ENCODE measurements at regions not wholly inside any gene's neighbourhood (a gene's known extent, or its start where the extent isn't known, plus 50 kb on each side); places are given as distances from the start of the nearest gene placed in this dataset.

DNA sequence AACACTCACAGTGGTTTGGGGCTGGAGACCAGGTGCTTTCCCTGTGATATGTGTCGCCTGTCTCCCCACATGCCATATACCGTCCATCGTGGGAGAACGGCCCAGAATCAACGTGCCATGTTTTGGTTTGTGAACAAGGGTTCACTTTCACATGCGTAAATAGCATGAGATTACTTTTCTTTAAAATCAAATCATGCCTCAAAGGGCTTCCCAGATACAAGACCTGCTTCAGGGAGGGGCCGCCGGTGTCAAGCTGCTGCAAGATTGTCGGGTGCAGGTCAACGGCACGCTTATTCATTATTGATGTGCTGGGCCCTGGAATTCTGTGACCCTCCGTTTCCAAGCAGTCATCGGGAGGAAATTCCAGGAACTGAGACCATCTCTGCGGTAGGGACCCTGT is 145.2 kb upstream of the RTL1 start:
- DNase-seq = no peak

DNA sequence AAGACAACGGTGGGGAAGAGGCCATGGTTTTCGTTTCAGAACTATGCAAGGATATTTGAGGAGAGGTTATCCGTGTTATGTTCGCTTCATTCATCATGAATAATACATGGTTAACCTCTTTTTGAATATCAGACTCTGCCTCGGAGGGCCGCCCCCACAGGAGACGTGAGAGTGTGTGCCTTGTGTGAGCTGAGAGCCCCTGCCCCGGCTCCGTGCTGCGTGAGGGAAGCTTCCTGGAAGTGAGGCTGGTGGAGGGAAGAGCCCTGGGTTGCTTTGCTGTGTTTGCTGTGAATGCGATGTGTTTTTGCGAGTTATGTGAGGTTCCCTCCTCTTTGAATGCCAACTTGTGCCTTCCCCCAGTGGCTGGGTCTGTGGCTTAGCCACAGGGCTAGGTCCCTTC is 146.0 kb upstream of the RTL1 start:
- no peak for DNase-seq

DNA sequence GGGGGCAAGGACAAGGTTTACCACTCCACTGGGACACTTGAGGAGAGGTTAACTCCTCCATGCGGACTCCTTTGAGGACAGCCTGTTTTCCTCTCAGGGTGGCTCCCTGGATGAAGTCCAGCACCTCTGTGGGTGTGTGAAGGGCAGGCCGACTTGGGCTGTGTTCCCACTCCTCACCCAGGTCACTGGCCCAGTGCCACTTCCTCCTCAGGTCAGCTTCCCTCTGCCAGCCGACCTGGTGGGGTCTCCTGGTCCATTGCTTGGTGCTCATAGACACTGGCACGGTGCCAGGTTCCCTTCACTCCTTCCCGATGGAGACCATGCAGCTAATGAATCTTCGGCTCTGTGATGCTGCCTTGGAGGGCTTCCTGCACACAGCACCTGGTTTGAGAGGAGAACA is 146.4 kb upstream of the RTL1 start:
- DNase-seq = no peak

DNA sequence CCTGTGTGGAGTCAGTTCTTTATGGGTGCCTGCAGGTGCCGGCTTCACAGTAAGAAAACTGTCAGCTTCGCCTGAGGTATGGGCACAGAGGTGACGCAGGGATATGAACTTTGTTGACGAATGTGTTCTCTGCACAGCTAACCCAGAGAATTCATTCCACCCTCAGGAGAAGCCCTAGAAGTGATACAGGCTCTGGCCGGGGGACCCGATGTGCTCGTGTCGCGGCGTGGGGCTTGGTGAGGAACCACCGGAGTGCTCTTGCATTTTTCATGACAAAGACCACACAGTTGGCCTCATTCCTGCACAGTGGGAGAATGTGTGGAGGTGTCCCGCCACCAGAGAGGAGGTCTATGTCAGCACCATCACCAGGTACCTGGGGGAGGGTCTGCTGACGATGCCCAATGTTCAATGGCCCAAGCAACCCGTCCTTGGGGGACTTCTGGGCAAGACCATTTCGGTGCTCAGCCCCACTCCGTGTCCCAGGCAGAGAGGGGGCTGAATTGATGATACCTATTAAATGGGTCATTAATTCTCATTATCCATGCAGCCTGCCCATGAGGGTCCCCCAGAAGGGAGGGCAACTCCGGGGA is 147.5 kb upstream of the RTL1 start:
- DNase-seq = no peak

DNA sequence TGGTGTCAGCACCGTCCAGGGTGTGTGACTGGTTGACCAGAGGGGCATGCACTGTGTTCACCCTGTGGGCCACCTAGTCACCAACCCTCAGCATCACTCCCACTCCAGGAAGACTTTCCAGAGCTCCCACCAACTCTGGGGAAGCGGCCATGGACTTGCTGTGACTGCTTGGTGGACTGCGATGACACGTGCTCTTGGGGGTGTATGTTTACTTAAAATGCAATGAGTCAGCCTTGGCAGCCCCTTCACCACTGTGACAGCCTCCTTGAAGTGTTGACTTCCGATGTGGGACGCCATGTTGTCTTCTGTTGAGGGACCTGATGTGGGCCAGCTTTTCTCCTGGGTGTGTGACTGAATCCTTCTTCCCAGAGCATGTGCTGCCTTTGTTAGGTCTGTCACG is 151.1 kb upstream of the RTL1 start:
- DNase-seq = no peak

DNA sequence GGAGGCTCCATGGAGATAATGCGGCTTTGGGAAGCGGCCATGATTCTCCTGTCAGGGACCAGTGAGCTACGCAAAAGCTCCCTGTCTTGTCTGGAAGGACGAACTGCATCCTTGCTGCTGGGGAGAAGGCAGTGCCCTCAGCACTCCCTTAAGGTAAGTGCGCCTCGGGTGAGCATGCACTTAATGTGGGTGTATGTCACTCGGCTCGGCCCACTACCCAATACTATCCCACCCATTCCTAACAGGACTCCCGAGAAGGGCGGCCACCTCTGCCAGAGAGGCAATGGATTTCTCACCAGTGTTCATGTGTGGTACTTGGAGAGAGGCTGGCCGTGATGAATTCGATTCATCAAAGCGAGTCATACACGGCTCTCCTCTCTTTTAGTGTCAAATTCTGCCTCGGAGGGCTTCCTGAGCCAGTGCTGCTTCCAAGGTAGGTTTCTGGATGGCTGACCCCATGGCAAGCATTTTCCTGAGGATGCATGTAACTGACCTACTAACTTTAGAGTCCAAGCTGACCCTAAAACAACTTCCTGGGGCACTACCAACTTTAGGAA is 151.7 kb upstream of the RTL1 start:
- DNase-seq = no peak

- DNase-seq = no peak
Measured at GRCh38 chr14:101055776-101056374, 152.4 kb upstream of the RTL1 start.

DNA sequence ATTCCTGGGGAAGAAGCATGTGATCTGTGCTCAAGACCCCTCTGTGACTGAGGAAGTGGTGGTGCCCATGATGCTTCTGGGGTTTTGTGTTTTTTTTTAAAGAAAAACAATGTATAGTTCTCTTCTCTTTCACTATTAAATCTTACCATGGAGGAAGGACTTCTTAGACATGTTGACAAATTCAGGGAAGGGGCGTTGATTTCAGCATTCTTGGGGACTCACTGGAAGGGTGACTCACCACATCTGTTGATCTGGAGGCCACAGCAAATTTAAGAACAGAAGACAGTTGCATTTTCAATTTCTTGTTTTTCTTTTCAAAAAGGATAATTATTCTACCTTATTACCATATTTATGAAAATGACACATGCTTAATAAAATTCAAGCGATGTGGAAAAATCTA is 152.9 kb upstream of the RTL1 start:
- no peak for DNase-seq

DNA sequence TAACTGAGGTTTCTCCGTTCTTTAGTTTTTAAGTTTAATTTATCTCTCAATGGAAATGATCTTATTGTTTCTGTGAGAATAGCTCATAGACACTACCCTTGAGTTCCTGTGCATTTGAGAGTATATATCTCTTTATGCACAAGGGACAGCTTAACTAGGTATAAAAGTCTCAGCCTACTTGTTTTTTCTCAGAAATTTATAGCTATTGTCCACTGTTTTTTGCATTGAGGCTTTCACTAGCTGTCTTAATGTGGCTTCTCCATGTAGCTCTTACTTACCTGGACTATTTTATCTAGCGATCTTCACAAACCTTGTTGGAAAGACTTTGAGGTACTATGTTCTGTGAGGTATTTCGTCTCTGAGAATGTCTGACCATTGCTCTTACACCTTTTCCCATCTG is 153.9 kb upstream of the RTL1 start:
- DNase-seq = no peak

DNA sequence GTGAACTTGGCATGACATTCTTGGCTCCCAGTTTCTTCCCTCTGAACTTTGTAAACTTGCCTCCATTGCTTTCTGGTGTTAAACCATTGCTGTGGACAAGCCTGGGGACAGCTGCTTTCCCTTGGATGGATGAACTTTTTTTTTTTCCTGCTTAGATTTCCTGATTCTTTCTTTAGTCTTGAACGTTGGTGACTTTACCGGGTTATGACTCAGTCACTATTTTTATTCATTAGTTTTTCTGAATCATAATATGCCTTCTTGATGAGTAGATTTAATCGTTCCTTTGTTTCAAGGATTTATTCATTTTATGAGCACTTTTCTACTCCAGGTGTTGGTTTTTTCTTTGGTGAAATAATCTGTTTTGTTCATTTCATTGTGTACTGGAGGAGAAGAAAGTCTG is 155.0 kb upstream of the RTL1 start:
- no peak for DNase-seq

- DNase-seq = no peak
Measured at GRCh38 chr14:101060171-101060601, 156.7 kb upstream of the RTL1 start.

GRCh38 chr14:101061411-101062064 is 158.0 kb upstream of the RTL1 start:
- no peak for DNase-seq

DNA sequence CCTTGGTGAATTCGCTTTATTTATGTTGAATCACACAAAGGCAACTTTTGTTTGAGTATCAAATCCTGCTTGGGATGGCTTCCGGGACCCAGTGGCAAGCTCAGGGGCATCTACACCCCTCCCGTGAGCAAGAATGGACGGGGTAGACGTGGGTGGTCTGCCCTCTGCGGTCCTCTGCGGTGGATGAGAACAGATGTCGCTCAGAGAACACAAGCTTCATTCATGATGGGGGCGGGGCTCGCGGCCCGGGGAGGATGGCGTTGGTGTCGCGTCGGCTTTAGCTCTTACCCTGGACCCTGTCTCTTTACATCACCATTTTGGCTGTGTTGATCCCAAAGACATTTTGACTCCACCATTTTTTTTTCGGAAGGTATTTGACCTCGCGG is 158.5 kb upstream of the RTL1 start:
- DNase-seq = no peak

- no peak for DNase-seq
Measured at GRCh38 chr14:101062601-101063000, 159.1 kb upstream of the RTL1 start.

DNA sequence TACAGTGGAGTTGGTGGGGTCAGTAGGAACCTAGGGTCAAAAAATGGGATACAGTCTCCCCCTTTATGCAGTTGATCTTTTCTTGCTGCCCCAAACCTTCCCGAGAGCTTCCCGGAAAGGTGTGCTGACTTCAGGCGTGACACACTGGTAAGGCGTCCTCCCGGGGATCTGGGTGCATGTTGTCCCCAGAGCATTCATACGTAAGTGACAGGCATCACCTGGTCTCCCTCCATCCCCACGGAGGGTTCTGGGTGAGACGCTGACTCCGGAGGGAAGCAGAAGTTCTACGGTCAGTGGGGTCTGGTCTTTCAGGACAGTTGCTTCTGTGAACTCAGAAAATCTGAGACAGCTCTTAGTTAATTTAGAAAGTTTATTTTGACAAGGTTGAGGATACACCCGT is 159.6 kb upstream of the RTL1 start:
- no peak for DNase-seq

- DNase-seq = no peak
Measured at GRCh38 chr14:101064121-101064661, 160.7 kb upstream of the RTL1 start.

GRCh38 chr14:101064718-101065117 is 161.2 kb upstream of the RTL1 start:
- no peak for DNase-seq

DNA sequence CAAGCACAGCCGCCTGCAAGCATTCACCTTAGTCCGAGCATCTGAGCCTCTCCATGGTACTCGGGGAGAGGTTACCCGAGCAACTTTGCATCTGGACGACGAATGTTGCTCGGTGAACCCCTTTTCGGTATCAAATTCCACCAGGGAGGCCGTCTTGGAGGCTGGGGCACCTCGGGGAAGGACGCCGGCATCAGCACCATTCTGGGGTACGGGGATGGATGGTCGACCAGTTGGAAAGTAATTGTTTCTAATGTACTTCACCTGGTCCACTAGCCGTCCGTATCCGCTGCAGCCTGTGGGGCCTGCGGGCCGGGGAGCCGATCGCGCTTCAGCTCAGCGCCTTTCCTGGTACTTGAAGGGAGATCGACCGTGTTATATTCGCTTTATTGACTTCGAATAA is 161.7 kb upstream of the RTL1 start:
- no peak for DNase-seq

GRCh38 chr14:101065696-101066694 is 162.5 kb upstream of the RTL1 start:
- DNase-seq = no peak

DNA sequence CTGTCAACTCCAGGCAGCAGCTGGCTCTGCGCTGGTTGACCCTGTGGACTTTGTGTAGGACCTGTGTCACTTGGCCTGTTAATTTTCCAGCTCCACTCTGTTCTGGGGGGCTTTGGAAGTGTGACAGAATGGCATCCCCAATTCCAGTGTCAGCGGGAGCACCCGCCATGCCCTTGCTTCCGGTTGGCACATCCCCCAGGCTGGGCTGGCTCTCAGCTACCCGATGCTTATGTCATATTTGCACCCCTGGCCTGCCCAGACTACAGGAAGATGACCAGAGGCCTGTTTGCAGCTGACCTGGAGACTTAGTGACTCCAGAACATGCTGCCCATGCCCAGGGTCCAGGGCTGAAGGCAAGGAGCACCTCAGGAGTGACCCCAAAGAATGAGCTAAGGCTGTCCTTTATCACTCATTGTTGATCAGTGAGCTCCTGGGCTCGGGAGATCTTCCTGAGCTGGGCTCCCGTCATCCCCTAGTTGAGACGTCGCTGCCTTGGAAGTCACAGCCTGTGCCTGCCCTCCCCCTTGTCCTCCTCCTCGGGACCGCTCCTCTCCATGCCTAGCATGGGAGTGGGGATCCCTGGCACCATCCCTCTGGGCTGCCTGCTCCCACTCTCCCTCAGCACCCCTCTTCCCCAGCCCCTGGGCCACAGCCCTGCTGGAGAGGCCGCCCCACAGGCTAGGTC is 163.4 kb upstream of the RTL1 start:
- DNase-seq = no peak

- no peak for DNase-seq
Measured at GRCh38 chr14:101068313-101069227, 165.0 kb upstream of the RTL1 start.
